Calu3 (cell line): ENCODE measurements at regions not wholly inside any gene's neighbourhood (a gene's known extent, or its start where the extent isn't known, plus 50 kb on each side); places are given as distances from the start of the nearest gene placed in this dataset. TPM values are rescaled to one million over a fixed set of nuclear protein-coding genes. Genes with fewer than 3 reads are reported as not detected.

Source experiments
- BruUV-seq: library from RNA; stranded (reverse); fragments of 400-500 nt; replicated peaks from 2 replicates; lab custom pipeline; 2021; lab: Mats Ljungman, UMichigan
- CTCF ChIA-PET: fragments of 300-600 bp; sonication (Branson Sonifier 250); formaldehyde crosslinking; loops from one replicate; lab custom pipeline; 2022; ENCODE audit warnings: antibody characterized with exemption; lab: Charles Lee
- DNase-seq: peaks from one replicate; pipeline ENCODE4 v3.0.0; 2022
- H3K27ac Mint-ChIP-seq: one replicate; pipeline ENCODE4 v1.8.0; 2022; ENCODE audit warnings: mixed read lengths; ENCODE audit not compliant: unreplicated experiment
- H3K27me3 Mint-ChIP-seq: one replicate; pipeline ENCODE4 v1.8.0; 2022; ENCODE audit warnings: mixed read lengths; ENCODE audit not compliant: unreplicated experiment
- H3K36me3 Mint-ChIP-seq: one replicate; pipeline ENCODE4 v1.8.0; 2022; ENCODE audit warnings: mild to moderate bottlenecking, moderate library complexity, mixed read lengths; ENCODE audit not compliant: insufficient read depth, unreplicated experiment
- H3K4me1 Mint-ChIP-seq: one replicate; pipeline ENCODE4 v1.8.0; 2022; ENCODE audit warnings: mild to moderate bottlenecking, low read depth, mixed read lengths; ENCODE audit not compliant: unreplicated experiment
- H3K4me3 Mint-ChIP-seq: one replicate; pipeline ENCODE4 v1.8.0; 2022; ENCODE audit warnings: mild to moderate bottlenecking, low read depth, moderate library complexity, mixed read lengths; ENCODE audit not compliant: unreplicated experiment
- H3K9me3 Mint-ChIP-seq: one replicate; pipeline ENCODE4 v1.8.0; 2022; ENCODE audit warnings: low read depth, mixed read lengths; ENCODE audit not compliant: unreplicated experiment
- CTCF ChIP-seq: fragments of 200-600 bp; IDR thresholded peaks from one replicate; pipeline ENCODE4 v1.8.0; 2022; ENCODE audit warnings: antibody characterized with exemption; ENCODE audit not compliant: unreplicated experiment
- intact Hi-C: fragments of 100-400 bp; cut with micrococcal nuclease; formaldehyde crosslinking; loops from one replicate; pipeline ENCODE4 v1.10.0; 2022; ENCODE audit not compliant: unreplicated experiment
- microRNA-seq: library from miRNA; unstranded; fragments of <30 nt; microRNA quantifications from one replicate; pipeline ENCODE4 v1.2.0, GENCODE V29; 2022

DNA sequence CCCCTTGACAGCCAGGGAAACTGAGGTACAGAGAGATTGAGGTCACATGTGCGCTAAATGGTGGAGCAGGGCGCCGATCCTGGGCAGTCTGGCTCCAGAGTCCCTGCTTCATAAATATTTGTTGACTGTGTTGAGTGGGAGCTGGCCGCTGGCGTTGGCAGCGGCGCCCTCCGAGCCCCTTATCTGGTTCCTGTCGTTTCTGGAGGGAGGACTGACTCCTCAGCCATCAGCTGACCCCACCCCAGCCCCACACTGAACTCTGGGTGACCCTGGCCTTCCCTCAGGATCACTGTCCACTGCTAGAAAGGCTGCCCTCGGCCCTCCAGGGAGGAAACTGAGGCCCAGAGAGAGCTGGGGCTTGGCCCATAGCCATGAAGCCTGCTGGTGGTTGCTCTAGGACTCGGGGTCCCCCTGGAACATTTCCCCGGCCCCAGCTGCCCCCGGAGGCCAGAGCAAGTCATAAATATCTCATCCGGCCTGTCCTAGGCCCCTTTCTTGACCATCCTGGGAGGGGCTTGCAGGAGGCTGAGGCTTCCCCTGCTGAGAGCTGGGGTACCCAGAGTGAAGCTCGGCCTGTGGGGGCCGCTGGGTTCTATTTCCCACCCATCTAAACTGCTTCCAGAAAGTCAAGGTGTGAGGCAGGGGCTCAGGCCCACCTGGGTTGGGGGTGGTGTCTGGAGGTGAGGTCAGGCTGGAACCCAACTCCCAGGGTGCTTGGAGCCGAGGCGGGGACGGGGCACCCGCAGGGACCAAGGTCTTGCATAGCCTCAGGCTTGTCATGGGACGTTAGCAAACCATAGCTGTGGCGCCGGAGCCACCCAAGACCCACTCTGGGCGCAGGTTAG, 51.7 kb upstream of the GSE1 start:
- no peak for TF ChIP-seq CTCF
- intact Hi-C loops: no loop called here
- Mint-ChIP-seq H3K36me3 (peaks cover 20% of the 10 kb centered on the region), H3K9me3 (no peaks in the 10 kb centered on the region), H3K27me3 (peaks cover 13% of the 10 kb centered on the region), H3K27ac (no peak overlapping the region), H3K4me1 (peaks cover 33% of the 10 kb centered on the region), H3K4me3 (no peak overlapping the region)
- no TSS peak for BruUV-seq
- CTCF ChIA-PET: interaction anchor here (0.7 to 1.4 kb wide), 2 partner anchors 49 to 79 kb away, joined by 3 to 7 read pairs; no protein-coding TSS in a partner anchor
- DNase-seq: no peak

DNA sequence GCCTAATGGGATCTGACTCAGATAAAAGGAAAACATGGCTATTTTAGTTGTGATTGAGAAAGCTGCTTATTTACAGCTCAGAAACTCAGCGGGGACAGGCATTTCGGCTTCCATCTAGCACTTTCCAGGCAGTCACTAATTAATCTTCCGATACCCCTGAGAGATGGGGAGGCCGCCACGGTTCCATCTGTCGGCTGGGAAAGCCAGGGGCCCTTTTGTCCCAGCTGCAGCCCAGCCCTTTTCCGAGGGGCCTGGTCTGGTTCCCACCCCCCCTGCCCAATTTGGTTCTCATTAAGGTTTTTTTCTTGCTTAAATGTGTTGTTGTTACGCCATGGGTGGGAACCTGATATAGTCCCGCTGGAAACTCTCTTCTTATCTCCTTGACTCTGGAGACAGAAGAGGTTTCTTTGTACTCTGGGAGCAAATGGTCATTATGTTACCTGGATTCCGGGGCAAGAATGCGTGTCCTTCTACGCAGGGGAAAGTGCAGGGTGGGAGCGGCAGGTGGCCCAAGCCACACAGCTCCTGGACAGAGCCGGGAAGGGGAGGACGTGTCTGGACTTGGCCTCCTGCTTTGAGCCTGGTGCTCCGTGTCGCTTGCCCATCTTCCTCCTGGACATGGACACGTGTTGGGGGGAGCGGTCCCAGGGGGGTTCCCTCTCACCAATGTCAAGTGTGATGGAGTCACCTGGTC, 50.9 kb upstream of the GSE1 start:
- H3K27ac Mint-ChIP-seq: no peak overlapping the region
- CTCF ChIA-PET: interaction anchor here (1.1 to 1.7 kb wide), 2 partner anchors 33 to 137 kb away, joined by 3 to 5 read pairs; no protein-coding TSS in a partner anchor
- H3K4me3 Mint-ChIP-seq: no peak overlapping the region
- H3K36me3 Mint-ChIP-seq: peaks cover 13% of the 10 kb centered on the region
- H3K4me1 Mint-ChIP-seq: peaks cover 30% of the 10 kb centered on the region
- no peak for DNase-seq
- no peak for TF ChIP-seq CTCF
- peaks cover 13% of the 10 kb centered on the region for H3K27me3 Mint-ChIP-seq
- H3K9me3 Mint-ChIP-seq: no peaks in the 10 kb centered on the region
- intact Hi-C loops: no loop called here
- BruUV-seq: no TSS peak

- intact Hi-C loops: no loop called here
- H3K27me3 Mint-ChIP-seq: peaks cover 13% of the 10 kb centered on the region
- no peak for DNase-seq
- CTCF ChIA-PET: interaction anchor here (0.6 to 2.3 kb wide), 19 partner anchors 9 to 193 kb away, joined by 3 to 28 read pairs (median 5); no protein-coding TSS in a partner anchor
- TF ChIP-seq CTCF: no peak
- BruUV-seq: no TSS peak
- no peaks in the 10 kb centered on the region for H3K9me3 Mint-ChIP-seq
- no peak overlapping the region for H3K27ac Mint-ChIP-seq
- H3K4me1 Mint-ChIP-seq: peaks cover 22% of the 10 kb centered on the region
- peaks cover 8% of the 10 kb centered on the region for H3K36me3 Mint-ChIP-seq
- no peak overlapping the region for H3K4me3 Mint-ChIP-seq
These were observed 50.1 kb upstream of the GSE1 start for GRCh38 chr16:85563034-85563433.

Small RNAs in the stretch of these regions (microRNA-seq; reads per million reads assigned to microRNA genes)
- not detected for gene MIR5093
